IMR-90 (cell line): ENCODE measurements at regions not wholly inside any gene's neighbourhood (a gene's known extent, or its start where the extent isn't known, plus 50 kb on each side); places are given as distances from the start of the nearest gene placed in this dataset.

Experiments used
- ATAC-seq: fragments of 200-7000 bp; cut with Tn5 transposase; 2 replicates; pipeline ENCODE4 v1.9.1; 2020; ENCODE audit warnings: low read depth, mild to moderate bottlenecking, moderate library complexity
- BruUV-seq: library from RNA; stranded (reverse); fragments of 400-500 nt; replicated peaks from 2 replicates; lab custom pipeline; 2021; lab: Mats Ljungman, UMichigan
- CTCF ChIA-PET: fragments of 300-600 bp; formaldehyde crosslinking; extraction: SDS; loops from one replicate; lab custom pipeline; 2021; ENCODE audit warnings: antibody characterized with exemption; lab: Yijun Ruan, JAX
- POLR2A ChIA-PET: fragments of 300-600 bp; sonication (Branson Sonifier 250); formaldehyde crosslinking; loops from one replicate; lab custom pipeline; 2022; ENCODE audit warnings: antibody characterized with exemption; ENCODE audit not compliant: unreplicated experiment; lab: Charles Lee
- DNase-seq: peaks from one replicate; pipeline ENCODE4 v3.0.0; 2013
- H2AFZ ChIP-seq: replicated peaks from 2 replicates; pipeline ENCODE3; 2013; ENCODE audit warnings: low read length, mild to moderate bottlenecking; ENCODE audit not compliant: poor library complexity
- H2AK5ac ChIP-seq: 2 replicates; pipeline ENCODE4 v1.6.1; 2013; ENCODE audit warnings: low read depth, low read length, inconsistent platforms
- H2AK9ac ChIP-seq: replicated peaks from 2 replicates; pipeline ENCODE3; 2013; ENCODE audit warnings: mild to moderate bottlenecking, low read depth, low read length, moderate library complexity; ENCODE audit not compliant: poor library complexity
- H2BK120ac ChIP-seq: 2 replicates; pipeline ENCODE4 v1.6.1; 2013; ENCODE audit warnings: low read depth, low read length, inconsistent platforms
- H2BK15ac ChIP-seq: 3 replicates; pipeline ENCODE4 v1.6.1; 2013; ENCODE audit warnings: low read depth, low read length, inconsistent platforms
- H2BK20ac ChIP-seq: 2 replicates; pipeline ENCODE4 v1.6.1; 2013; ENCODE audit warnings: low read depth, mild to moderate bottlenecking, inconsistent platforms, low read length, moderate library complexity
- H2BK5ac ChIP-seq: 2 replicates; pipeline ENCODE4 v1.6.1; 2013; ENCODE audit warnings: mild to moderate bottlenecking, low read depth, low read length, inconsistent platforms; ENCODE audit not compliant: poor library complexity, severe bottlenecking
- H3K14ac ChIP-seq: replicated peaks from 2 replicates; pipeline ENCODE4 v1.6.1; 2013; ENCODE audit warnings: low read depth, low read length, inconsistent platforms
- H3K18ac ChIP-seq: 2 replicates; pipeline ENCODE4 v1.6.1; 2013; ENCODE audit warnings: low read depth, low read length, control low read depth
- H3K23ac ChIP-seq: 2 replicates; pipeline ENCODE4 v1.6.1; 2013; ENCODE audit warnings: low read depth, low read length, inconsistent platforms
- H3K27ac ChIP-seq: 2 replicates; pipeline ENCODE4 v1.5.1; 2013; ENCODE audit warnings: mild to moderate bottlenecking, control low read depth, low read length; ENCODE audit not compliant: insufficient read depth
- H3K27me3 ChIP-seq: 2 replicates; pipeline ENCODE4 v1.6.1; 2013; ENCODE audit warnings: low read length; ENCODE audit not compliant: control insufficient read depth, insufficient read depth
- H3K36me3 ChIP-seq: 2 replicates; pipeline ENCODE4 v1.6.1; 2013; ENCODE audit warnings: low read length, mixed read lengths; ENCODE audit not compliant: control insufficient read depth, insufficient read depth
- H3K4ac ChIP-seq: 2 replicates; pipeline ENCODE4 v1.6.1; 2013; ENCODE audit warnings: low read depth, low read length, inconsistent platforms
- H3K4me1 ChIP-seq: 2 replicates; pipeline ENCODE4 v1.6.1; 2013; ENCODE audit warnings: low read length, mixed read lengths; ENCODE audit not compliant: control insufficient read depth, insufficient read depth
- H3K4me2 ChIP-seq: 2 replicates; pipeline ENCODE4 v1.6.1; 2013; ENCODE audit warnings: low read depth, mild to moderate bottlenecking, control low read depth, low read length, moderate library complexity
- H3K4me3 ChIP-seq: 2 replicates; pipeline ENCODE4 v1.5.1; 2013; ENCODE audit warnings: low read depth, mild to moderate bottlenecking, control low read depth, low read length, moderate library complexity; ENCODE audit not compliant: insufficient read depth
- H3K56ac ChIP-seq: 2 replicates; pipeline ENCODE4 v1.6.1; 2013; ENCODE audit warnings: low read length, inconsistent platforms; ENCODE audit not compliant: insufficient read depth; ENCODE audit errors: extremely low read depth
- H3K79me1 ChIP-seq, 2 experiments: 2 replicates each; pipeline ENCODE4 v1.6.1; 2013; ENCODE audit warnings: low read length in 2 of 2, inconsistent platforms in 1 of 2, low read depth in 1 of 2
- H3K9ac ChIP-seq: 2 replicates; pipeline ENCODE4 v1.6.1; 2013; ENCODE audit warnings: low read depth, low read length, control low read depth
- H3K9me1 ChIP-seq: 2 replicates; pipeline ENCODE4 v1.6.1; 2013; ENCODE audit warnings: low read length, inconsistent platforms; ENCODE audit not compliant: insufficient read depth
- H3K9me3 ChIP-seq: 2 replicates; pipeline ENCODE4 v1.6.1; 2013; ENCODE audit warnings: low read length; ENCODE audit not compliant: control insufficient read depth, insufficient read depth
- H4K20me1 ChIP-seq: 2 replicates; pipeline ENCODE4 v1.6.1; 2013; ENCODE audit warnings: low read length, inconsistent platforms; ENCODE audit not compliant: insufficient read depth
- H4K5ac ChIP-seq: 2 replicates; pipeline ENCODE4 v1.6.1; 2013; ENCODE audit warnings: mild to moderate bottlenecking, low read depth, low read length, control low read depth
- H4K8ac ChIP-seq, 2 experiments: 2 replicates each; pipeline ENCODE4 v1.6.1; 2013; ENCODE audit warnings: low read depth in 2 of 2, low read length in 2 of 2, control low read depth in 1 of 2, inconsistent platforms in 1 of 2
- H4K91ac ChIP-seq: 2 replicates; pipeline ENCODE4 v1.6.1; 2013; ENCODE audit warnings: low read depth, low read length, inconsistent platforms; ENCODE audit not compliant: insufficient read depth
- CEBPB ChIP-seq: IDR thresholded peaks from 2 replicates; pipeline ENCODE4 v1.6.1; 2012; ENCODE audit warnings: low read depth, low read length, improper control_type of control experiment
- RCOR1 ChIP-seq: IDR thresholded peaks from 2 replicates; pipeline ENCODE4 v1.6.1; 2012; ENCODE audit warnings: mild to moderate bottlenecking, low read length, improper control_type of control experiment; ENCODE audit not compliant: insufficient replicate concordance
- WGBS, 2 experiments: methylation state at CpG; one replicate each; pipeline versions ENCODE4 v1.1.5 to v1.1.7; 2013; ENCODE audit warnings: missing lambda C conversion rate in 2 of 2; ENCODE audit not compliant: insufficient read length in 1 of 2; ENCODE audit errors: extremely low coverage in 2 of 2; 5-methylcytosine and 5-hydroxymethylcytosine counted together
- dilution Hi-C: fragments of 300-500 bp; cut with HindIII; formaldehyde crosslinking; loops from one replicate; pipeline ENCODE4 v1.14.3; 2018; ENCODE audit warnings: low sequenced_read_pairs; ENCODE audit not compliant: unreplicated experiment
- in situ Hi-C: fragments of 300-500 bp; cut with MboI; formaldehyde crosslinking; loops from 3 replicates; pipeline ENCODE4 v1.14.3; 2019; ENCODE audit warnings: low sequenced_read_pairs, inconsistent platforms, mixed read lengths
- intact Hi-C: fragments of 100-400 bp; cut with micrococcal nuclease; formaldehyde crosslinking; loops from 2 replicates; pipeline ENCODE4 v1.10.0; 2022
- TF ChIP-seq, protein P1 (sequence below): fragments of 150-350 bp; IDR thresholded peaks from 2 replicates; pipeline ENCODE4 v1.6.1; 2017; ENCODE audit warnings: mild to moderate bottlenecking, antibody characterized with exemption, low read length, low read depth

DNA sequence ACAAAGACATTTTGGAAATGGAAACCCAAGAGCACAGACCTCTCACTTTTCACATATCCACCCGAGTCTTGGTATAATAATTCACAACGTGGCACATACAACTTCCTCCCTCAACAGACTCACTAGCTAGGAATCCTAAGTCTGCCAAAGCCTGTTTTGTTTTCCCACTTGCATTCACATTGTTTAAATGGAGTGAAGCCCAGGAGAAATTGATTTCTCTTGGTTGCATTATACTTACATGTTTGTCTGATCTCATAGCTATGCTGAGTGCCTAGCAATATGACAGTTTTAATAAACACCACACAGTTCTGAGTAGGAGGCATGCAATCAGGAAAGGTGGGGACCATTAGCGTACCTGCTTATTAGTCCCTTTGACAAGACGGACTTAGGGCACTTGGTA, 348.6 kb upstream of the ADGRL4 start:
- peak overlapping the region; percentile 78; the same call in 1 of the 2 replicates for H4K5ac ChIP-seq
- ChIA-PET CTCF (no interaction called here), POLR2A (no interaction called here)
- H2BK5ac ChIP-seq = peak overlapping the region; percentile 29
- TF ChIP-seq, protein P1, sequence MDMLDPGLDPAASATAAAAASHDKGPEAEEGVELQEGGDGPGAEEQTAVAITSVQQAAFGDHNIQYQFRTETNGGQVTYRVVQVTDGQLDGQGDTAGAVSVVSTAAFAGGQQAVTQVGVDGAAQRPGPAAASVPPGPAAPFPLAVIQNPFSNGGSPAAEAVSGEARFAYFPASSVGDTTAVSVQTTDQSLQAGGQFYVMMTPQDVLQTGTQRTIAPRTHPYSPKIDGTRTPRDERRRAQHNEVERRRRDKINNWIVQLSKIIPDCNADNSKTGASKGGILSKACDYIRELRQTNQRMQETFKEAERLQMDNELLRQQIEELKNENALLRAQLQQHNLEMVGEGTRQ = no peak
- no peak for TF ChIP-seq RCOR1
- TF ChIP-seq CEBPB = peak; percentile 26; the same call in 1 of the 2 replicates
- peak overlapping the region; percentile 77 for H2BK120ac ChIP-seq
- peak overlapping the region; percentile 32 to 79; a peak in 3 of 4 replicates for H4K8ac ChIP-seq
- peak overlapping the region; percentile 68; the same call in 1 of the 2 replicates for H3K14ac ChIP-seq
- H3K56ac ChIP-seq = no peak overlapping the region; the same call in 1 of the 2 replicates
- ATAC-seq (peak; percentile 75), DNase-seq (peak; percentile 68)
- peaks cover 5% of the 10 kb centered on the region for H3K4me1 ChIP-seq
- H3K23ac ChIP-seq = peak overlapping the region; percentile 2; the same call in 1 of the 2 replicates
- no peak overlapping the region for H2AK5ac ChIP-seq
- H3K4me2 ChIP-seq = no peak overlapping the region
- dilution Hi-C loops = no loop called here
- intact Hi-C loops = no loop called here
- H3K4ac ChIP-seq = peak overlapping the region; percentile 37; the same call in 1 of the 2 replicates
- H3K9me3 ChIP-seq = no peaks in the 10 kb centered on the region
- no peak overlapping the region for H2BK15ac ChIP-seq
- peak overlapping the region; percentile 86; the same call in 1 of the 2 replicates for H3K18ac ChIP-seq
- no peaks in the 10 kb centered on the region for H3K27me3 ChIP-seq
- no peak overlapping the region for H2AK9ac ChIP-seq
- no TSS peak for BruUV-seq
- no peaks in the 10 kb centered on the region for H4K20me1 ChIP-seq
- H3K9ac ChIP-seq = no peak overlapping the region
- H3K36me3 ChIP-seq = no peaks in the 10 kb centered on the region
- in situ Hi-C loops = no loop called here
- peak overlapping the region; percentile 54; the same call in 1 of the 2 replicates for H2BK20ac ChIP-seq
- no peak overlapping the region for H3K27ac ChIP-seq
- WGBS, 2 experiments = no CpG with 5 or more reads among the region's 4 CpGs
- H3K9me1 ChIP-seq = 0 out of 2 replicates have a peak, but pooled peaks cover 4% of the 10 kb centered on the region
- no peak overlapping the region for H4K91ac ChIP-seq
- H2AFZ ChIP-seq = no peak overlapping the region
- no peak overlapping the region for H3K4me3 ChIP-seq
- no peaks in the 10 kb centered on the region for H3K79me1 ChIP-seq
